CD4-positive, alpha-beta memory T cell (primary cell): ENCODE measurements at regions not wholly inside any gene's neighbourhood (a gene's known extent, or its start where the extent isn't known, plus 50 kb on each side); places are given as distances from the start of the nearest gene placed in this dataset.
"Not testable (repeated sequence)": the region's sequence is repeated elsewhere in the genome, so short reads cannot be mapped to it uniquely, and the experiment has no call there.

Source experiments
- CTCF ChIA-PET: fragments of 350-600 bp; sonication (Branson Sonifier 250); formaldehyde crosslinking; loops from one replicate; lab custom pipeline; 2021; ENCODE audit warnings: inconsistent platforms; ENCODE audit not compliant: partially characterized antibody; lab: Charles Lee
- POLR2A ChIA-PET: fragments of 350-600 bp; sonication (Branson Sonifier 250); formaldehyde crosslinking; loops from one replicate; lab custom pipeline; 2021; ENCODE audit not compliant: partially characterized antibody; lab: Charles Lee
- DNase-seq, 5 donors: peaks; one replicate each; pipeline versions ENCODE4 v3.0.0 to v3.0.0-alpha.2; 2020 to 2022; ENCODE audit warnings: mixed read lengths in 1 of 5
- H3K27ac ChIP-seq: one replicate; pipeline ENCODE4 v1.7.0; 2013; ENCODE audit warnings: low read depth, low read length
- H3K27me3 ChIP-seq: 2 replicates; pipeline ENCODE4 v1.7.0; 2013; ENCODE audit warnings: mild to moderate bottlenecking, low read length, moderate library complexity; ENCODE audit not compliant: insufficient read depth
- H3K36me3 ChIP-seq: 2 replicates; pipeline ENCODE4 v1.7.0; 2013; ENCODE audit warnings: mild to moderate bottlenecking, low read length, moderate library complexity; ENCODE audit not compliant: insufficient read depth
- H3K4me1 ChIP-seq: 2 replicates; pipeline ENCODE4 v1.7.0; 2013; ENCODE audit warnings: mild to moderate bottlenecking, low read length, moderate library complexity; ENCODE audit not compliant: insufficient read depth
- H3K4me3 ChIP-seq, 2 donors: one replicate each; pipeline ENCODE4 v1.7.0; 2013; ENCODE audit warnings: low read length in 2 of 2, mild to moderate bottlenecking in 1 of 2
- H3K9me3 ChIP-seq, 2 donors: one replicate each; pipeline ENCODE4 v1.7.0; 2013; ENCODE audit warnings: low read length in 2 of 2, control low read depth in 1 of 2; ENCODE audit not compliant: control insufficient read depth in 1 of 2
- H3K27ac Mint-ChIP-seq, 7 donors: one replicate each; pipeline ENCODE4 v1.8.0; 2020 to 2021; ENCODE audit warnings: mixed read lengths in 7 of 7, mild to moderate bottlenecking in 6 of 7, inconsistent platforms in 3 of 7, moderate library complexity in 3 of 7
- H3K27me3 Mint-ChIP-seq, 2 donors: one replicate each; pipeline ENCODE4 v1.8.0; 2020 to 2021; ENCODE audit warnings: mixed read lengths in 2 of 2
- H3K36me3 Mint-ChIP-seq, 2 donors: one replicate each; pipeline ENCODE4 v1.8.0; 2020 to 2021; ENCODE audit warnings: mixed read lengths in 2 of 2, inconsistent platforms in 1 of 2, mild to moderate bottlenecking in 1 of 2
- H3K4me1 Mint-ChIP-seq, 4 donors: one replicate each; pipeline ENCODE4 v1.8.0; 2020 to 2021; ENCODE audit warnings: mixed read lengths in 4 of 4, mild to moderate bottlenecking in 1 of 4
- H3K4me3 Mint-ChIP-seq, 8 donors: one replicate each; pipeline ENCODE4 v1.8.0; 2020 to 2021; ENCODE audit warnings: mixed read lengths in 8 of 8, mild to moderate bottlenecking in 7 of 8, moderate library complexity in 6 of 8, inconsistent platforms in 3 of 8
- H3K9me3 Mint-ChIP-seq, 8 donors: one replicate each; pipeline ENCODE4 v1.8.0; 2020 to 2021; ENCODE audit warnings: mixed read lengths in 8 of 8, mild to moderate bottlenecking in 5 of 8, inconsistent platforms in 3 of 8, moderate library complexity in 1 of 8
- intact Hi-C: fragments of 100-400 bp; cut with micrococcal nuclease; formaldehyde crosslinking; loops from one replicate; pipeline ENCODE4 v1.15.1; 2023

DNA sequence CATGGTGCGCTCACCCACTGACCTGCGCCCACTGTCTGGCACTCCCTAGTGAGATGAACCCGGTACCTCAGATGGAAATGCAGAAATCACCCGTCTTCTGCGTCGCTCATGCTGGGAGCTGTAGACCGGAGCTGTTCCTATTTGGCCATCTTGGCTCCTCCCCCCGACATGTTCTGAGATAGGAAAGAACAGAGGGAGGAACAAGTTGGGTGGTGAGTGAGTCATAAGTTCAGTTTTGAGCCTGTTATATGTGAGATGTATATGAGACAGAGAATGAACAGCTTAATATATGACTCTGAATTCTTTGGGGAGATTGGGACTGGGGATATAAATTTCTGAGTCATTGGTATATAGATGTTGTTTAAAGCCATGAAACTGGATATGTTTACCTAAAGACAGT, 596.7 kb downstream of the TSN start:
- H3K9me3 ChIP-seq, DNase-seq, CTCF ChIA-PET, H3K27me3 Mint-ChIP-seq, intact Hi-C loops, H3K36me3 Mint-ChIP-seq, H3K4me3 Mint-ChIP-seq, H3K4me3 ChIP-seq, H3K9me3 Mint-ChIP-seq, H3K27ac Mint-ChIP-seq, H3K36me3 ChIP-seq, H3K4me1 ChIP-seq, POLR2A ChIA-PET, H3K4me1 Mint-ChIP-seq, H3K27me3 ChIP-seq, H3K27ac ChIP-seq: not testable (repeated sequence)

DNA sequence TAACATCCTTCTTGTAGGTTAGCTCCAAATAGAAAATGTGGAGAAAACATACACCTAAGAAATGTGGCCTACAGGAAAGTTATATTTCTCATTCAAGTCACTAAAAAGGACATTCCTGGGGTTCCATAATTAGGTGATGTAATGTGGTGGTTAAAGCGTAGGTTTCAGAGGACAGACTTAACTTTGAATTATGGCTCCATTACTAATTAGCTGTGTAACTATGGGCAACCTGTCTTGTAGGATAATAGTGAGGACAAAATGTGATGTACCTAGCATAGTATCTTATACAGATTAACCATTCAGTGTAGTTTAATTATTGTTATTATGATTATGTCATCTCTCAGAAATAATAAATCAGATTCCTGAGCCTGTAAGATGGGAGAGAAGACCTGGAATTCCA, 602.5 kb downstream of the TSN start:
- ChIA-PET POLR2A (no interaction called here), CTCF (no interaction called here)
- H3K36me3 ChIP-seq = no peaks in the 10 kb centered on the region
- H3K27ac Mint-ChIP-seq = no peak overlapping the region
- H3K27me3 ChIP-seq = no peaks in the 10 kb centered on the region
- intact Hi-C loops = no loop called here
- no peak overlapping the region for H3K27ac ChIP-seq
- peaks cover 0 to 4% (median 0%) of the 10 kb centered on the region in 8 donors for H3K9me3 Mint-ChIP-seq
- H3K9me3 ChIP-seq = no peaks in the 10 kb centered on the region
- DNase-seq = no peak
- no peaks in the 10 kb centered on the region for H3K4me1 ChIP-seq
- H3K4me3 Mint-ChIP-seq = no peak overlapping the region
- no peaks in the 10 kb centered on the region for H3K27me3 Mint-ChIP-seq
- no peak overlapping the region for H3K4me3 ChIP-seq
- H3K4me1 Mint-ChIP-seq = no peaks in the 10 kb centered on the region
- H3K36me3 Mint-ChIP-seq = no peaks in the 10 kb centered on the region

DNA sequence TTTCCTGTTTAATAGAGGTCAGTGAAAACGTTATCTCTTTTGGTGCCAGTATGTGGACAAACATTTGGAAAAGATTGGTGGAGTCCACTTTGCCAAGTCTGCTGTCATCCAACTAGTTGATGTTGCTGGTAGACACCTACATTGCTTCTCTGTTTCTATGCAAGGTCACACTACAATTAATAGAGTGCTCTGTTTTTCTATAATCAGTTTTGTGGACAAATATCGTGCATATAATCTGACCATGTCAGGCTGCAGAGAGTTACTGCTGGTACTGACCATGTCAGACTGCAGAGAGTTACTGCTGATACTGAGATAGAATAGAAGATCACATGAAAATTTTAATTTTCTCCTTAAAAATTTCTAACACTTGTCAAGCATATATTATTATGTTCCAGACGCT, 603.3 kb downstream of the TSN start:
- Mint-ChIP-seq H3K4me1 (no peaks in the 10 kb centered on the region), H3K27me3 (no peaks in the 10 kb centered on the region), H3K36me3 (no peaks in the 10 kb centered on the region), H3K9me3 (peaks cover 0 to 4% (median 0%) of the 10 kb centered on the region in 8 donors), H3K4me3 (no peak overlapping the region), H3K27ac (no peak overlapping the region)
- ChIA-PET CTCF (no interaction called here), POLR2A (no interaction called here)
- H3K27me3 ChIP-seq = no peaks in the 10 kb centered on the region
- H3K4me3 ChIP-seq = no peak overlapping the region
- no peaks in the 10 kb centered on the region for H3K36me3 ChIP-seq
- no peak overlapping the region for H3K27ac ChIP-seq
- no peaks in the 10 kb centered on the region for H3K4me1 ChIP-seq
- no peaks in the 10 kb centered on the region for H3K9me3 ChIP-seq
- intact Hi-C loops = no loop called here
- no peak for DNase-seq

DNA sequence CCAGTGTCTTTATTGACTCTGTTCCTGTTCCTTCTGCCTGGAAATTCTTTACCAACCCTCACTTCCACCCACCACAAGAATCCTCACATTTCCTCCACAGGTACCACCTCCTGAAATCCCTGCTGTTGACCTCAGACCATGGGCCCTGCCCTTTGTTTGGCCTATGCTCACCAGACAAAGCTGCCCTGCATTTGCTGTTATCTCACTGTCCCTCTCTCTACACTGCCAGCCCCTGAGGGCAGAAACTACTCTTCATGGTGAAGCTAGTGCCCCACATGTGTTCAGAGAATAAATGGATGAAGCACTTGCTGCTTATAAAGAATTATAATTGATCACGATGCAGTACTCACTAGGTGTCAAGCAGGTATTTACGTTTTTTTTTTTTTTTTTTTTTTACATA, 608.4 kb downstream of the TSN start:
- H3K36me3 ChIP-seq = no peaks in the 10 kb centered on the region
- H3K9me3 ChIP-seq = no peaks in the 10 kb centered on the region
- Mint-ChIP-seq H3K4me3 (no peak overlapping the region), H3K4me1 (no peaks in the 10 kb centered on the region), H3K27me3 (no peaks in the 10 kb centered on the region), H3K9me3 (peaks cover 0 to 2% (median 0%) of the 10 kb centered on the region in 8 donors), H3K36me3 (no peaks in the 10 kb centered on the region), H3K27ac (no peak overlapping the region)
- POLR2A ChIA-PET = no interaction called here
- no peaks in the 10 kb centered on the region for H3K27me3 ChIP-seq
- H3K4me3 ChIP-seq = no peak overlapping the region
- no peak for DNase-seq
- H3K27ac ChIP-seq = no peak overlapping the region
- intact Hi-C loops = no loop called here
- CTCF ChIA-PET = no interaction called here
- H3K4me1 ChIP-seq = no peaks in the 10 kb centered on the region

DNA sequence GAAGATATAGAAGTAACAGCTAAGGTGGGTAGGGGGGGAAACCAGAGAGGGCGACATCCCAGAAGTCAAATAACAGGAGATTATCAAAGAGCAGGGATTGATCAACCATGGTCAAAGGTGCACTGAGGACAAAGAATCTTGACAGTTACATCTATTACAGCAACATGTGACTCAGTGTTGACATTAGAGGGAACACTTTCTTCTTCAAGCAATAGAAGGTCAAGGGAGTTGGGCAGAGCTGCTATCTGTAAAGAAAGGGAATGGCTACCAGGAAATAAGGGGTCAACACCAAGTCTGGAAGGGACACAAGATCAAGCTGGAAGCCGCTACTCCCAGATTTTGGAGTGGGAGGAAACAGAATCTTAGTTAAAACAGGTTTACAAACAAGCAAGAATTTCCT, 611.0 kb downstream of the TSN start:
- no peak overlapping the region for H3K4me3 Mint-ChIP-seq
- H3K4me3 ChIP-seq = no peak overlapping the region

GRCh38 chr2:122366969-122367645, 611.7 kb downstream of the TSN start:
- Histone ChIP-seq H3K4me1 (no peaks in the 10 kb centered on the region), H3K36me3 (no peaks in the 10 kb centered on the region), H3K9me3 (no peaks in the 10 kb centered on the region), H3K27ac (no peak overlapping the region), H3K4me3 (no peak overlapping the region), H3K27me3 (no peaks in the 10 kb centered on the region)
- intact Hi-C loops = no loop called here
- Mint-ChIP-seq H3K27ac (no peak overlapping the region), H3K4me1 (no peaks in the 10 kb centered on the region), H3K4me3 (no peak overlapping the region), H3K9me3 (peaks cover 0 to 7% (median under 1%) of the 10 kb centered on the region in 8 donors), H3K36me3 (no peaks in the 10 kb centered on the region), H3K27me3 (no peaks in the 10 kb centered on the region)
- DNase-seq = no peak
- POLR2A ChIA-PET = no interaction called here
- CTCF ChIA-PET = no interaction called here

More for the DNA sequence above, 611.0 kb downstream of the TSN start:
- Mint-ChIP-seq H3K9me3 (peaks cover 0 to 5% (median 0%) of the 10 kb centered on the region in 8 donors), H3K27ac (no peak overlapping the region), H3K36me3 (no peaks in the 10 kb centered on the region), H3K4me1 (no peaks in the 10 kb centered on the region), H3K27me3 (no peaks in the 10 kb centered on the region)
- H3K27ac ChIP-seq = no peak overlapping the region
- no peaks in the 10 kb centered on the region for H3K27me3 ChIP-seq
- H3K4me1 ChIP-seq = no peaks in the 10 kb centered on the region
- DNase-seq = no peak
- no peaks in the 10 kb centered on the region for H3K36me3 ChIP-seq
- no peaks in the 10 kb centered on the region for H3K9me3 ChIP-seq
- intact Hi-C loops = no loop called here
- POLR2A ChIA-PET = no interaction called here
- CTCF ChIA-PET = no interaction called here

DNA sequence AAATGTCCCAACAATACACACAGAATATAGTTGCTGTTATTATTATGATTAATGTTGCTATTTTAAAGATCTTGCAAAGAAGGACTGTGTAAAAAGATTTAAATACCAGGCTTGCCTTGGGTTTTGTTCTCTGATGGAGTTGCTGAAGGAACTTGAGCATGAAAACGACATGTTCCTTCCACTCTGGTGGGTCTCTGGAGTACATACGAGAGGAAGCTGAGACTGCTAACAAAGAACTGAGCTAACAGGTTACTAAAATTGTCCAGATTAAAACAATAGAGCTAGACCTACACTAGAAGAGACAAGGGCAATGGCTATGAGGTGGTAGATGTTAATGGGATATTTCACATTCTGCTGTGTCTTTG, 612.2 kb downstream of the TSN start:
- H3K36me3 ChIP-seq = no peaks in the 10 kb centered on the region
- no peaks in the 10 kb centered on the region for H3K36me3 Mint-ChIP-seq
- H3K4me3 Mint-ChIP-seq = no peak overlapping the region
- H3K4me3 ChIP-seq = no peak overlapping the region
- no peak for DNase-seq
- ChIA-PET POLR2A (no interaction called here), CTCF (no interaction called here)
- H3K4me1 Mint-ChIP-seq = no peaks in the 10 kb centered on the region
- H3K27me3 ChIP-seq = no peaks in the 10 kb centered on the region
- H3K4me1 ChIP-seq = no peaks in the 10 kb centered on the region
- peaks cover 1 to 12% (median 5%) of the 10 kb centered on the region in 8 donors for H3K9me3 Mint-ChIP-seq
- no peak overlapping the region for H3K27ac ChIP-seq
- no peaks in the 10 kb centered on the region for H3K27me3 Mint-ChIP-seq
- intact Hi-C loops = no loop called here
- H3K27ac Mint-ChIP-seq = no peak overlapping the region
- H3K9me3 ChIP-seq = no peaks in the 10 kb centered on the region
